ENCODE measurements at regions not wholly inside any gene's neighbourhood (a gene's known extent, or its start where the extent isn't known, plus 50 kb on each side); places are given as distances from the start of the nearest gene placed in this dataset.

DNA sequence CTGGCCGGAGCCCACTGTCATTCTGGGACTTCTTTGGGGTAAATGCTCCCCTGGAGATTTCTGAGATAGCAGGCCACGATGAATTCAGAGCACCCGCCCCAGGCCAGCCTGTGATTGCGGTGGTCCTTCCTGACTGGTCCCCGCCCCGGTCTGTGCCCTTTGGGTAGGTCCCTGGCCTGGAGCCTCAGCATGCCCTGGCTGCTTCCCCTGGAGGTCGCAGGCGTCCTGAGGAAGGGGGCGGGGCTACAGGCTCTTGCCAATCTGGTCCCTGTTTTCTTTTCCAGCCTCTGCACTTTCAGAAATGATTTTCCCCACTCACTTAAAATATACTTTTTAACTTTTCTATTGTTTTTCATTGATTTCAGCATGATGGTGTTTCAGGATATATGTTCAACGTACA lies 250.2 kb upstream of the ATP10A start:
- no peak for TF ChIP-seq JUND (IDR thresholded peaks at IDR 0.05; ENCODE audit: low read depth)
- DNase-seq (ENCODE audit: low read depth in 1 of 2, low spot score in 1 of 2), result no peak
- in situ Hi-C loops (cut with HindIII; ENCODE audit: low pct_unique_long_range_greater_than_20kb, low sequenced_read_pairs), result no loop called here

DNA sequence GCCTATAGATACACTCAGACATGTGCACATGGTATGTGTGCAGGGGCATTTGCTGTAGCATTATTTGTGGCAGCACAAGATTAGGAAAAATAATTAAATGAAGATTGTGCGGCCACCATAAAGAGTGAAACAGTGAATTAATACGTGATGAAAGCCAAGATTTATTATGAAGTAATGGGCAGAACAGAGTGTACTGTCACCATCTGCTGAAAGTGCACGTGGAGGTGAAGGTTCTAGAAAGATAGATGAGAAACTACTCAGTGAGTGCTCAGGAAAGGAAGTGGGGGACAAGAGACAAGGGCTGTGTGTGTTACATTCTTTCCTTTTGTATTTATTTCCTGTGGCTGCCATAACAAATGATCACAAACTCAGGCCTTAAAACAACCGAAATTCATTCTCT lies 246.1 kb upstream of the ATP10A start:
- in situ Hi-C loops (cut with HindIII; ENCODE audit: low pct_unique_long_range_greater_than_20kb, low sequenced_read_pairs), result no loop called here

DNA sequence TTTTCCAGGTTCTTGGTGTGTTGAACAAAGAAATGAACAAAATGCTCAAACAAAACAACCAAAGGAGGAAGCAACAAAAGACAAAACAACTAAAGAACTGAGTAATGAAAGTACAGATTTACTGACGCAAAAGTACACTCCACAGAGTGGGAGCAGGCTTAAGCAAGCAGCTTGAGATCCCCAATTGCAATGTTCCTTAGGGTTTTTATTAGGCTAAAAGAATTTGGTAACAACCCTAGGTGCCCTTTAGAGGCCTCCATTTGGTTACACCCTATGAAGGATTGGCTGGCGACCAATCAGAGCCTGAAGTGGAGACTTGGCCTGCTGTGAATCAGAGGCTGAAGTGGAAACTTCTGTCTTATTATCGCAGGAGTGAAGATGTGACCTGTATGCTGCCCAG lies 243.4 kb upstream of the ATP10A start:
- TF ChIP-seq JUND (IDR thresholded peaks at IDR 0.05; ENCODE audit: low read depth), result no peak
- in situ Hi-C loops (cut with HindIII; ENCODE audit: low pct_unique_long_range_greater_than_20kb, low sequenced_read_pairs), result no loop called here
- DNase-seq (ENCODE audit: low read depth in 1 of 2, low spot score in 1 of 2), result no peak

More for the DNA sequence above, 246.1 kb upstream of the ATP10A start:
- TF ChIP-seq JUND (IDR thresholded peaks at IDR 0.05; ENCODE audit: low read depth), result no peak
- no peak for DNase-seq (ENCODE audit: low read depth in 1 of 2, low spot score in 1 of 2)

- in situ Hi-C loops (cut with HindIII; ENCODE audit: low pct_unique_long_range_greater_than_20kb, low sequenced_read_pairs), result no loop called here
- DNase-seq (ENCODE audit: low read depth in 1 of 2, low spot score in 1 of 2), result no peak
- TF ChIP-seq JUND (IDR thresholded peaks at IDR 0.05; ENCODE audit: low read depth), result no peak
These were observed 239.9 kb upstream of the ATP10A start for GRCh38 chr15:26103002-26103404.

DNA sequence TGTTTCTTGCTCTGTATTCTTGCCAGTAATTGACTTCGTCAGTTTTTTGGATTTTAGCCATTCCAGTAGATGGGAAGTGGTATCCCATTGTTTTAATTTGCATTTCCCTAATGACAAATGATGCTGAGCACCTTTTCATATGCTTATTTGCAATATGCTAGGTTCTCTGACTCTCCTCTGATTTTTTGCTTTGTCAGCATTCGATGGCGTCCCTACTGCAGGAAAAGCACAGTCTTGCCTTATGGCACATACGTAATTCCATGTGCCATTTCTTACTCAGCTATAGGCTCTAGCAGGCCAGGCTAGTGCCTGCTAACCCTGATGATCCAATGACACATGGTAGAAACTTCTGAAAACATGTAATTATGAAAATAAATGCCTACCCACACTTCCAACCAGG lies 239.2 kb upstream of the ATP10A start:
- TF ChIP-seq JUND (IDR thresholded peaks at IDR 0.05; ENCODE audit: low read depth), result no peak
- DNase-seq (ENCODE audit: low read depth in 1 of 2, low spot score in 1 of 2), result no peak

DNA sequence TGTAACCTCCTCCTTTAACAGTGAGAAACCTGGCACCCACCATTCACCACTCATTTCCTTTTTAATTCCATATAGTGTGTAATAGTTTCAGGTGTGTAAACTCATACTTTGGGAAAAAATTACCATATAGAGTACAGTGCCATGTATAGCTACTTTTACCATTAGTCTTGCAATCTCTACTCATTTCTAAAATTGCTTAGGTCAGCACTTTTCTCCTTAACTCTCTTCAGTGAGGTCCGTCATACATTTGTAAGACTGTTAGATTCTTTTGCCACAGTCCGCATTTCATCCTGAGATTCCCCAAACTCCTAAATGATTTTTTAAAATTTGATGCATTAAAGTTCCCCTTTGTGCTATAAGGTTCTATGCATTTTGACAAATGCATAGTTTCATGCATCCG lies 238.3 kb upstream of the ATP10A start:
- in situ Hi-C loops (cut with HindIII; ENCODE audit: low pct_unique_long_range_greater_than_20kb, low sequenced_read_pairs), result no loop called here
- TF ChIP-seq JUND (IDR thresholded peaks at IDR 0.05; ENCODE audit: low read depth), result no peak
- DNase-seq (ENCODE audit: low read depth in 1 of 2, low spot score in 1 of 2), result no peak

More for the DNA sequence above, 239.2 kb upstream of the ATP10A start:
- in situ Hi-C loops (cut with HindIII; ENCODE audit: low pct_unique_long_range_greater_than_20kb, low sequenced_read_pairs), result no loop called here

DNA sequence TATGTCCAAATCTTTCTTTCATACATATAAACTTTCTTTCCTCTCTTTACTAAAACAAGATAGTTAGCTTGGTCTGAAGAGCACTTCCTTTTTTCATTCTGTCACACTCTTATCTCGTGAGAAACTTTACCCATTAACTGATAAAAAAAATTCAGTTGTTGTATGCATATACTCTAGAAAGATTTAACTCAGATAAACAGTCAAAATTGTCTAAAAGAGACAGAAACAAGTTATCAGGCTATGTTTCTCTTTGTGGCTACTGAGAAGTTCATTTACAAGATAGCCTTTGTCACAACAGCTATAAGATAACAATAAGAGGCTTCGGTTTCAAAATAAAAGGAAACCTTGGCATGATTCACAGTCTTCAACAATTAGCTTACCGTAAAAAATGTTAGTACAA lies 235.7 kb upstream of the ATP10A start:
- in situ Hi-C loops (cut with HindIII; ENCODE audit: low pct_unique_long_range_greater_than_20kb, low sequenced_read_pairs), result no loop called here
- no peak for DNase-seq (ENCODE audit: low read depth in 1 of 2, low spot score in 1 of 2)
- TF ChIP-seq JUND (IDR thresholded peaks at IDR 0.05; ENCODE audit: low read depth), result no peak

- DNase-seq (ENCODE audit: low read depth in 1 of 2, low spot score in 1 of 2), result no peak
These were observed 234.1 kb upstream of the ATP10A start for GRCh38 chr15:26097216-26097615.

GRCh38 chr15:26096581-26096980 lies 233.5 kb upstream of the ATP10A start:
- DNase-seq (ENCODE audit: low read depth in 1 of 2, low spot score in 1 of 2), result no peak
- in situ Hi-C loops (cut with HindIII; ENCODE audit: low pct_unique_long_range_greater_than_20kb, low sequenced_read_pairs), result no loop called here
- TF ChIP-seq JUND (IDR thresholded peaks at IDR 0.05; ENCODE audit: low read depth), result no peak

More at GRCh38 chr15:26097216-26097615, 234.1 kb upstream of the ATP10A start:
- in situ Hi-C loops (cut with HindIII; ENCODE audit: low pct_unique_long_range_greater_than_20kb, low sequenced_read_pairs), result no loop called here
- no peak for TF ChIP-seq JUND (IDR thresholded peaks at IDR 0.05; ENCODE audit: low read depth)

DNA sequence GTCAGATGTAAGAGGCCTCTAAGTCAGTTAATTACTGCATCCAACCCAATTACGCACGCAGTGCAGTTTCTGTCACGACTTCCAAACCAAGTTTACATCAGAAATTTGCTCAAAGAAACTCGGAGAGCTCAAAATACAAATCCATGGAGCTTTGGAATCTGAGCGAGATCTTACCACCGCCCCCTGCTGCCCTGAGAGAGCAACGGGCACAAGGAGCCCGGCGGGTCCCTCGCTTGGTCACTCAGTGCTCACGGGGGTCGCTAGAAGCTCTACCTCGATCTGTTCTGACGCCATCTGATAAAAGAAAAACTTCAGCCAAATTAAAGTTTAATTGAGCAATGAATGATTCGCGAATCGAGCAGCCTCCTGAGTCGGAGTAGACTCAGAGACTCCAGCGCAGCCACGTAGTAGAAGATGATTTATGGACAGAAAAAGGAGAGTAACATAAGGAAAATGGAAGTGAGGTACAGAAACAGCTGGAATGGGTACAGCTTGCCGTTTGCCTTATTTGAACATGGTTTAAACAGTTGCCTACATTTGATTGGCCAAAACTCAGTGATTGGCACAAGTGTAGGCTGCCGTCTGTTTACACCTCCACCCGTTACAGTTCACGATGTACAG lies 232.7 kb upstream of the ATP10A start:
- TF ChIP-seq JUND (IDR thresholded peaks at IDR 0.05; ENCODE audit: low read depth), result no peak
- no peak for DNase-seq (ENCODE audit: low read depth in 1 of 2, low spot score in 1 of 2)
- in situ Hi-C loops (cut with HindIII; ENCODE audit: low pct_unique_long_range_greater_than_20kb, low sequenced_read_pairs), result no loop called here

DNA sequence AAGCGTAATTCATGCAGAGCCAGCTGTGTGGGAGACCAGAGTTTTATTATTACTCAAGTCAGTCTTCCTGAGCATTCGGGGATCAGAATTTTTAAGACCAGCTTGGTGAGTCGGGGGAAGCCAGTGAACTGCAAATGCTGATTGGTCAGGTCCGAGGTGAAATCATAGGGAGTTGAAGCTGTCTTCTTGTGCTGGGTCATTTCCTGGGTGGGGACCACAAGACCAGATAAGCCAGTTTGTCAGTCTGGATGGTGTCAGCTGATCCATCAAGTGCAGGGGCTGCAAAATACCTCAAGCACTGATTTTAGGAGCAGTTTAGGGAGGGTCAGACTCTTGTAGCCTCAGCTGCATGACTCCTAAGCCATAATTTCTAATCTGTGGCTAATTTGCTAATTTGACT lies 228.1 kb upstream of the ATP10A start:
- DNase-seq (ENCODE audit: low read depth in 1 of 2, low spot score in 1 of 2), result no peak
- in situ Hi-C loops (cut with HindIII; ENCODE audit: low pct_unique_long_range_greater_than_20kb, low sequenced_read_pairs), result no loop called here
- no peak for TF ChIP-seq JUND (IDR thresholded peaks at IDR 0.05; ENCODE audit: low read depth)

- no peak for TF ChIP-seq JUND (IDR thresholded peaks at IDR 0.05; ENCODE audit: low read depth)
- DNase-seq (ENCODE audit: low read depth in 1 of 2, low spot score in 1 of 2), result no peak
- in situ Hi-C loops (cut with HindIII; ENCODE audit: low pct_unique_long_range_greater_than_20kb, low sequenced_read_pairs), result no loop called here
These were observed 224.8 kb upstream of the ATP10A start for GRCh38 chr15:26087881-26088280.

DNA sequence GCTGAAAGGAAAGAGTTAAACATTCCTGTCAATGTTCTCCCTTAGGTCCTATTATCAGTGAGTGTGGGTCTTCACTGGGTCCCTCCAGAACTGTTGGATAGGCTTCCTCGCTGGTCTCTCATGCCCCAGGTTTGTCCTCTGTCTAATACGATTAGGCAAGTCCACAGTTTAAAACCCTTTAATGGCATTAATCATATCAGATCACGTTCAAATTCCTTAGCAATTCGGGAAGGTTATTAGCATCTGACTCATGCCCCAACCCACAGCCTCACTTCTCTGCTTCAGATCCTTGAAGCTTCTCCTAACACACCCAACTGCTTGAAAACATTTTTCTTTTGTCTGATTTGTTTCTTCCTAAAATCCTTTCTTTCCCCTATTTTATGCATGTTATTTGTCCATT lies 224.3 kb upstream of the ATP10A start:
- no peak for DNase-seq (ENCODE audit: low read depth in 1 of 2, low spot score in 1 of 2)
- in situ Hi-C loops (cut with HindIII; ENCODE audit: low pct_unique_long_range_greater_than_20kb, low sequenced_read_pairs), result no loop called here
- no peak for TF ChIP-seq JUND (IDR thresholded peaks at IDR 0.05; ENCODE audit: low read depth)

- no peak for DNase-seq (ENCODE audit: low read depth in 1 of 2, low spot score in 1 of 2)
- in situ Hi-C loops (cut with HindIII; ENCODE audit: low pct_unique_long_range_greater_than_20kb, low sequenced_read_pairs), result no loop called here
- no peak for TF ChIP-seq JUND (IDR thresholded peaks at IDR 0.05; ENCODE audit: low read depth)
These were observed 221.6 kb upstream of the ATP10A start for GRCh38 chr15:26084771-26085170.
